Adrenal gland (tissue), 5 donors: ENCODE measurements at regions not wholly inside any gene's neighbourhood (a gene's known extent, or its start where the extent isn't known, plus 50 kb on each side); places are given as distances from the start of the nearest gene placed in this dataset.

ENCODE experiments used
- POLR2A ChIP-seq, 2 donors: fragments of 450-650 bp; IDR thresholded peaks; one replicate each; pipeline ENCODE4 v1.6.1; 2017; ENCODE audit warnings: antibody characterized with exemption in 2 of 2, mild to moderate bottlenecking in 2 of 2, moderate library complexity in 1 of 2
- TF ChIP-seq, protein P1 (sequence below), 6 experiments: fragments of 450-650 bp in 4 of 6; fragments of 200-600 bp in 2 of 6; sonication (generic) in 1 of 6; IDR thresholded peaks; 1 replicate in 5 of 6; 2 replicates in 1 of 6; pipeline versions ENCODE4 v1.5.1 to v1.8.0; 2016 to 2021; ENCODE audit warnings: antibody characterized with exemption in 6 of 6, mild to moderate bottlenecking in 2 of 6, moderate library complexity in 1 of 6
- donor health status: DM: no; HTN: no; CAD: no.

GRCh38 chr17:73879987-73880386 is 235.7 kb upstream of the SDK2 start:
- no peak for TF ChIP-seq POLR2A (IDR thresholded peaks at IDR 0.05)
- TF ChIP-seq, protein P1, sequence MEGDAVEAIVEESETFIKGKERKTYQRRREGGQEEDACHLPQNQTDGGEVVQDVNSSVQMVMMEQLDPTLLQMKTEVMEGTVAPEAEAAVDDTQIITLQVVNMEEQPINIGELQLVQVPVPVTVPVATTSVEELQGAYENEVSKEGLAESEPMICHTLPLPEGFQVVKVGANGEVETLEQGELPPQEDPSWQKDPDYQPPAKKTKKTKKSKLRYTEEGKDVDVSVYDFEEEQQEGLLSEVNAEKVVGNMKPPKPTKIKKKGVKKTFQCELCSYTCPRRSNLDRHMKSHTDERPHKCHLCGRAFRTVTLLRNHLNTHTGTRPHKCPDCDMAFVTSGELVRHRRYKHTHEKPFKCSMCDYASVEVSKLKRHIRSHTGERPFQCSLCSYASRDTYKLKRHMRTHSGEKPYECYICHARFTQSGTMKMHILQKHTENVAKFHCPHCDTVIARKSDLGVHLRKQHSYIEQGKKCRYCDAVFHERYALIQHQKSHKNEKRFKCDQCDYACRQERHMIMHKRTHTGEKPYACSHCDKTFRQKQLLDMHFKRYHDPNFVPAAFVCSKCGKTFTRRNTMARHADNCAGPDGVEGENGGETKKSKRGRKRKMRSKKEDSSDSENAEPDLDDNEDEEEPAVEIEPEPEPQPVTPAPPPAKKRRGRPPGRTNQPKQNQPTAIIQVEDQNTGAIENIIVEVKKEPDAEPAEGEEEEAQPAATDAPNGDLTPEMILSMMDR (IDR thresholded peaks at IDR 0.05): no peak
